SKM-1 (cell line): ENCODE measurements at regions not wholly inside any gene's neighbourhood (a gene's known extent, or its start where the extent isn't known, plus 50 kb on each side); places are given as distances from the start of the nearest gene placed in this dataset.
"Not testable (repeated sequence)": the region's sequence is repeated elsewhere in the genome, so short reads cannot be mapped to it uniquely, and the experiment has no call there.

Experiments used
- DNase-seq: peaks from one replicate; lab custom pipeline; 2025; ENCODE audit not compliant: unreplicated experiment; lab: John Stamatoyannopoulos, UW

GRCh38 chr4:144799486-144799885 is 153.5 kb downstream of the HHIP start:
- DNase-seq: no peak

DNA sequence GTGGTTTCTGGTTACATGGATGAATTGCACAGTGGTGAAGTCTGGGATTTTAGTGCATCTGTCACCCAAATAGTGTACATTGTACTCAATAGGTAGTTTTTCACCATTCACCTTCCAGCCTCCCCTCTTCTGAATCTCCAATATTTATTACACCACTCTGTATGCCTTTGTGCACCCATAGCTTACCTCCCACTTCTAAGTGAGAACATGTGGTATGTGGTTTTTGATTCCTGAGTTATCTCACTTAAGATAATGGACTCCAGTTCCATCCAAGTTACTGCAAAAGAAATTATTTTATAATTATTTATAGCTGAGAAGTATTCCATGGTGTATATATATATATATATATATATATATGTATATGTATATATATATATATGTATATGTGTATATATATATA is 155.8 kb downstream of the HHIP start:
- DNase-seq: no peak

GRCh38 chr4:144808034-144808433 is 162.1 kb downstream of the HHIP start:
- DNase-seq: no peak

- DNase-seq: no peak
Observed at GRCh38 chr4:144809056-144809640, 163.2 kb downstream of the HHIP start.

GRCh38 chr4:144816668-144817067 is 170.7 kb downstream of the HHIP start:
- no peak for DNase-seq

- DNase-seq: no peak
Observed at GRCh38 chr4:144817081-144817480, 171.1 kb downstream of the HHIP start.

DNA sequence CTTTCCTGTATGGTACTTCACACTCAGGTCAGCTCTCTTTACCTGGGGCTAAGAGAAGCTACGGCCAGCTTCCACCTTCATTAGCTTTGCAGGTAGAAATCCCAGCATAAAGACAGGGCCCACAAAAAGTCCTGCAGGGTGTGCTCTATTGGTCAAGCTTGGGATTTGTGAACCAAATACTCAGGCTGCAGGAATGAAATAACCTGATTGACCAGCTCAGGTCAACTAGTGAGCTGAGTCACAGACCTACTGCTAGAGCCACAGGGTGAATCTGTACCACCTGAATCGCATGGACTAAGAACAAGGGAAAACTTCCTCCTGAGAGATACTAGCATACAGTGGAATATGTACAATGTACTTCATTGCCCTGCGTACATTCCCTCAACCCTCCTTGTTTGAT is 172.2 kb downstream of the HHIP start:
- DNase-seq: no peak

- no peak for DNase-seq
Observed at GRCh38 chr4:144819591-144819990, 173.6 kb downstream of the HHIP start.

DNA sequence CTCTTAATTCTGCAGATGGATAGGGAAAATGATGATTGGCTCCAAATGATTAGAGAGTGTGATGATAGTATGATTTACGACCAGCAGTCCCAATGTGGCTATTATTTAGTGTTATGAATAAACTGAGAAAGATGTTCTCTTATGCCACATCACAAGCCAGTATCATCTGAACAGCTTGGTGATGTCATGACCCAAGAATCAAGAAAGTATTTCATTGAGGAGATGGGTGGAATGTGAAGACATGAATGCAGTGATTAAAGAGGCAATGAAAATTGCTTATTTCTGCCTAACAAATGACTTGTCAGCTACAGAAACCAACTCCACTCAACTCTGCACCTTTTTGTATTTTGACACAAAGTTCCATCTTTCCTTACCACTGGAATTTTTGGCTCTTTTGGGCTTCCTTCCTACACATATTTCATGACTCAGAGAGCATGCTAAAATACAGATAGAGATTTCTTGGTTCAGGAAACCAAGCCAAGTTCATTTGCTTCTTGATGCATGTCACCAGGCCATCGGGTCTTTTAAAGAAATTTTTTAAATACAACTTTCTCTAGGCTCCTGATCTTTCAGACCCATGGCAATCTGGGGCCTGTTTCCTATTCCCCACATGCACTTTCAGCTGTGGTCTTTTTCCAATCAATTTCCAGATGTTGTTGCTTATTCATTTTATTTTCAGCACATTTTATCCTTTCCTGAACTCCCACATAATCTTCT is 174.2 kb downstream of the HHIP start:
- no peak for DNase-seq

- DNase-seq: no peak
Observed at GRCh38 chr4:144820728-144821085, 174.8 kb downstream of the HHIP start.

DNA sequence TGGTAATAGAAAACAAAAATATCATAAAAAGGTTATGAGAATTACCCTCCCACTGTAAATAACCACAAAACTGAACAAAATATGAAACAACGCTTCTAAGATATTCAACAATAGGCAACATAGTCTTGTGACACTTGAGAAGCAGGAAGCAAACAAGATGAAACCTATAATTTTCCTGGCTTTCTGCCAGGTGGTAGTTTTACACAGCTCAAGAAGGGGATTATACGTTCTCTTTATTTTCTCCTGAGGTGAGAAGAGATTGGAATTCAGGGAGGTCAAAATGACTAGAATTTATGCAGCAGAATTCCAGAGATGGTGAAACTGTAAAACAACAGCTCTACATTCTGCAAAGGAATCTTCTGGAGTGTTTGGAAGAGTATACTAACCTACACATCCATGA is 186.0 kb downstream of the HHIP start:
- DNase-seq: no peak

DNA sequence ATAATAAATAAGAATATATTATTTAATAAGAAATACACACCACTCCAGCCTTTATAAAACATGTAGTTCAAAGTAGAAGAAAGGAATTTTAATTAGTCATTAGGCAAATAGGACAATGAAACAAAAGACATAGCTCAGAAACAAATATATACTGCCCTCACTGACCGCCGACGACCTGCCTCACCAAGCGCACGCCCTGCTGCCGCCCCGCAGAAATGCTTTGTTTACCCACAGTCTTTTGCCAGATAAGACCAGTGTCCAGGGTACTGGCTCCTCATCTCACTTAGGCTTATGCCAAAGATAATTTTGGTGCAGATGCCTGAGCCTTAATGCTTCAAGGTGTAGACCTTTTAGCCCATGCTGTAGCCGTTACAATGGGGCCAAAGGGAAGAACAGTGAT is 199.5 kb downstream of the HHIP start:
- DNase-seq: no peak

DNA sequence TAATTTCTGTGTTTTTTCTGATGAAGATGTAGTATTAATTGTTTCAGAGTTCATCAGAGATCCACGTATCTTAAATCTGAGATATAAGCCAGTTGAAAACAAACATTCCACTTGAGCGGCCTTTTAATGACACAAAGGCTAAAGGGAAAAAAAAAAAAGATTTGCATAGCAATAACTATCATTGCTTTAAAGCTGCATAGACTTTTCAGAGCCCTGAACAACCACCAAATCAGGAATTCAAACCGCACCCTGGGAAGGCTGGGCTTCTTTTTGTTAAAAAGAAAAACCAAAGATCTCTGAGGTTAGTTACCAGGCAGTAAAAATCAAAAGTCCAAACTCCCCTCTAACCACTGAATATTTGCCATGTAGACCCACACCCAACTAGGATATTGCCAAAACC is 206.0 kb downstream of the HHIP start:
- DNase-seq: no peak

DNA sequence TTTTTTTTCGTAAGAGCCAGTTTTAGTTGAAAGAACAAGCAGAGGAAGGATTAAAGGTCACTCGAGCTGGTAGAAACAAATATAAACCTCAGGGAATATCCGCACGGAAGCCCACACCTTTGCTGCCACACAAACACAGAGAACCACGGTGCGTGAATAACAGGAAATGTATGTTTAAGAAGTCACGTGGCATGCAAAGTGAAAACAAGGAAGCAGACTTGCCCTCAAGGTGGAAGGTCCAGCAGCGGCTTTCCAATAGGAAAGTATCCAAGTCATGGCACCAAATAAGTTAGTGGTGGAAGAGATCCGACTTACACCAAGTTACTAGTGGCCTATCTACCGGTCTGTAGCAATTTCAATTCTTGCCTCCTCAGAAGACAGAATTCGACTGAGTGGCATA is 215.5 kb downstream of the HHIP start:
- no peak for DNase-seq

- no peak for DNase-seq
Observed at GRCh38 chr4:144862210-144862609, 216.3 kb downstream of the HHIP start.

DNA sequence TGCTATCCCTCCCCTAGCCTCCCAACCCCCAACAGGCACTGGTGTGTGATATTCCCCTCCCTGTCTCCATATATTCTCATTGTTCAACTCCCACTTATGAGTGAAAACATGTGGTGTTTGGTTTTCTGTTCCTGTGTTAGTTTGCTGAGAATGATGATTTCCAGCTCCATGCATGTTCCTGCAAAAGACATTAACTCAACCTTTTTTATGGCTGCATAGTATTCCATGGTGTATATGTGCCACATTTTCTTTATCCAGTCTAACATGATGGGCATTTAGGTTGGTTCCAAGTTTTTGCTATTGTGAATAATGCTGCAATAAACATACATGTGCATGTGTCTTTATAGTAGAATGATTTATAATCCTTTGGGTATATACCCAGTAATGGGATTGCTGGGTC is 218.9 kb downstream of the HHIP start:
- DNase-seq: not testable (repeated sequence)

- DNase-seq: no peak
Observed at GRCh38 chr4:144868309-144868708, 222.4 kb downstream of the HHIP start.

- DNase-seq: no peak
Observed at GRCh38 chr4:144872508-144873225, 225.3 kb downstream of the ANAPC10 start.

DNA sequence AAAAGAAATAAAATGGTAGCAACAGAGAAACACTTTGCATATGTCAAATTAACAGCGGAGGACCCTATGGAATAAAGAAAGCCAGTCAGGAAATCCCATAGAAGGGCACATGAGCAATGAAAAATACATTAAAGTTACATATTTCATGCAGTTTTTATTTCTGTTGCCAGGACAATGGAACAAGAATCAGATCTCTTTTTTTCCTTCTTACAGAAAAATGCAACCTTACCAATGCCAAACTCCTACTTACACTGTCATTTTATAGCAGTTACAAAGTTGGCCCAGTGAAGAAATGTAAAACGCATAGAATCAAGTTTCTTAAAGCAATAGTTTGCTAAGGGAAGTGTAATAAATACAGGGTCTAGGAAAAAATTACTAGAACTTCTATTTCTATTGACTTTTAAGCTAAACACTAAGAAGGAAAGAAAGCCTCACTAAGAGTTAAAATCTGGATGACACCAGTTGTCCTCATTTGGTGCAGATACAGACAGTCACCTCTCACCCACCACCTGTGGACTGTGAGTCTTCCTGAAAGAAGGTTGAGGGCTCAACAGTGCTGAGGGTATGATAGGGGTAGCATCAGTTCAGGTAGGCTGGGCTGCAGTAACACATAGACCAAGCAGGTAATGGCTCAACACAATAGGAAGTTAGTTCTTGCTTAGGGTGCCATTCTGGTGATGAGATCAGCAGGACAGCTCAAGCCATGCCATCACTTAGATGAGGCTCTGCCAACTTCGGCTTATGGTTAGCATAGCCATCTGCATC is 224.6 kb downstream of the ANAPC10 start:
- no peak for DNase-seq

GRCh38 chr4:144894573-144894972 is 203.4 kb downstream of the ANAPC10 start:
- peak; percentile 88 for DNase-seq

DNA sequence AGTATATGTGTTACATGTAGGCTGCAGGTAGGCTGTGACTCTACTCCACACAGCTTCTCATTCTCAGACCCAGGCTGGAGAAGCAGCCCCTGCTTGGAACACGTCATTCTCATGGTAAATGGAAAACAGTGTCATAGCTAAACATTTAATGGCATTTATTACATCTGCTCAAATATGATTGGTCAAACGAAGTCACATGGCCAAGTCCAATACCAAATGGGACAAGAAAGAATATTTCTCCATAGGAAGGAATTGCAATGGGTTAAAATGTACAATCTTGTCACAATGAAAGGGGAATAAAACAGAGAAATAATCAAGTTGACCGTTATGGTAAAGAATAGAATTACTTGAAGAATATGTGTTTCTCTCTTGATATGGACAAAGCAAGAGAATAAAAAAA is 198.6 kb downstream of the ANAPC10 start:
- DNase-seq: no peak

- DNase-seq: no peak
Observed at GRCh38 chr4:144901141-144901540, 196.9 kb downstream of the ANAPC10 start.
